ENCODE measurements at regions not wholly inside any gene's neighbourhood (a gene's known extent, or its start where the extent isn't known, plus 50 kb on each side); places are given as distances from the start of the nearest gene placed in this dataset.
"Not testable (repeated sequence)": the region's sequence is repeated elsewhere in the genome, so short reads cannot be mapped to it uniquely, and the experiment has no call there.

- no peak for DNase-seq
These were observed 112.4 kb upstream of the ALDH1A3 start for GRCh38 chr15:100767001-100767825.

- no peak for DNase-seq
These were observed 111.1 kb upstream of the ALDH1A3 start for GRCh38 chr15:100768501-100768931.

GRCh38 chr15:100769043-100769974 is 110.3 kb upstream of the ALDH1A3 start:
- DNase-seq, result no peak

GRCh38 chr15:100769975-100770340 is 109.7 kb upstream of the ALDH1A3 start:
- no peak for DNase-seq

- peak; percentile 63 for DNase-seq
These were observed 108.7 kb upstream of the ALDH1A3 start for GRCh38 chr15:100770661-100771584.

- peak; percentile 65 for DNase-seq
These were observed 107.9 kb upstream of the ALDH1A3 start for GRCh38 chr15:100771746-100772145.

GRCh38 chr15:100772478-100772877 is 107.2 kb upstream of the ALDH1A3 start:
- DNase-seq, result no peak

- DNase-seq, result peak; percentile 36
These were observed 106.6 kb upstream of the ALDH1A3 start for GRCh38 chr15:100772892-100773520.

GRCh38 chr15:100774044-100774443 is 105.6 kb upstream of the ALDH1A3 start:
- DNase-seq, result not testable (repeated sequence)

GRCh38 chr15:100775581-100776185 is 103.9 kb upstream of the ALDH1A3 start:
- no peak for DNase-seq

GRCh38 chr15:100777821-100778220 is 101.8 kb upstream of the ALDH1A3 start:
- DNase-seq, result no peak

GRCh38 chr15:100778831-100779288 is 100.8 kb upstream of the ALDH1A3 start:
- DNase-seq, result peak; percentile 82

GRCh38 chr15:100779331-100780207 is 100.1 kb upstream of the ALDH1A3 start:
- DNase-seq, result peak; percentile 10

GRCh38 chr15:100780208-100780800 is 99.3 kb upstream of the ALDH1A3 start:
- peak; percentile 6 for DNase-seq

- DNase-seq, result peak; percentile 12
These were observed 98.3 kb upstream of the ALDH1A3 start for GRCh38 chr15:100781061-100781960.

GRCh38 chr15:100781961-100782530 is 97.6 kb upstream of the ALDH1A3 start:
- peak; percentile 9 for DNase-seq

- DNase-seq, result peak; percentile 3
These were observed 96.3 kb upstream of the ALDH1A3 start for GRCh38 chr15:100783291-100783690.

- DNase-seq, result peak; percentile 13
These were observed 95.7 kb upstream of the ALDH1A3 start for GRCh38 chr15:100783760-100784492.
